ENCODE measurements at regions not wholly inside any gene's neighbourhood (a gene's known extent, or its start where the extent isn't known, plus 50 kb on each side); places are given as distances from the start of the nearest gene placed in this dataset.

GRCh38 chr5:164336906-164337305 lies 831.5 kb downstream of the MAT2B start:
- no peak for TF ChIP-seq CTCF (IDR thresholded peaks at IDR 0.05)
- no peak for TF ChIP-seq ZFX (IDR thresholded peaks at IDR 0.05; ENCODE audit: borderline replicate concordance)
- H3K27ac ChIP-seq: no peak overlapping the region

GRCh38 chr5:164341056-164341619 lies 835.7 kb downstream of the MAT2B start:
- no peak overlapping the region for H3K27ac ChIP-seq
- no peak for TF ChIP-seq CTCF (IDR thresholded peaks at IDR 0.05)
- no peak for TF ChIP-seq ZFX (IDR thresholded peaks at IDR 0.05; ENCODE audit: borderline replicate concordance)

- no peak overlapping the region for H3K27ac ChIP-seq
- no peak for TF ChIP-seq ZFX (IDR thresholded peaks at IDR 0.05; ENCODE audit: borderline replicate concordance)
- TF ChIP-seq CTCF (IDR thresholded peaks at IDR 0.05): no peak
Observed at GRCh38 chr5:164345173-164345849, 839.9 kb downstream of the MAT2B start.

GRCh38 chr5:164345853-164346252 lies 840.4 kb downstream of the MAT2B start:
- TF ChIP-seq ZFX (IDR thresholded peaks at IDR 0.05; ENCODE audit: borderline replicate concordance): no peak
- no peak overlapping the region for H3K27ac ChIP-seq

GRCh38 chr5:164346785-164347630 lies 841.6 kb downstream of the MAT2B start:
- TF ChIP-seq ZFX (IDR thresholded peaks at IDR 0.05; ENCODE audit: borderline replicate concordance) (no peak), CTCF (IDR thresholded peaks at IDR 0.05) (no peak)

GRCh38 chr5:164350236-164350635 lies 844.8 kb downstream of the MAT2B start:
- TF ChIP-seq ZFX (IDR thresholded peaks at IDR 0.05; ENCODE audit: borderline replicate concordance): no peak
- no peak for TF ChIP-seq CTCF (IDR thresholded peaks at IDR 0.05)

More at GRCh38 chr5:164346785-164347630, 841.6 kb downstream of the MAT2B start:
- H3K27ac ChIP-seq: no peak overlapping the region

GRCh38 chr5:164351245-164351834 lies 845.9 kb downstream of the MAT2B start:
- TF ChIP-seq ZFX (IDR thresholded peaks at IDR 0.05; ENCODE audit: borderline replicate concordance): no peak
- no peak for TF ChIP-seq CTCF (IDR thresholded peaks at IDR 0.05)
- no peak overlapping the region for H3K27ac ChIP-seq

More at GRCh38 chr5:164350236-164350635, 844.8 kb downstream of the MAT2B start:
- no peak overlapping the region for H3K27ac ChIP-seq
